Coronary artery (tissue), 2 donors: ENCODE measurements at regions not wholly inside any gene's neighbourhood (a gene's known extent, or its start where the extent isn't known, plus 50 kb on each side); places are given as distances from the start of the nearest gene placed in this dataset.
A peak's percentile ranks its signal among the peaks of the same experiment; 100 is the strongest.

Experiments
- DNase-seq: peaks from one replicate; pipeline ENCODE4 v3.0.0-alpha.2; 2017; ENCODE audit warnings: low spot score
- H3K27ac ChIP-seq, 2 donors: fragments of 200-600 bp; sonication (generic); one replicate each; pipeline ENCODE4 v1.5.1; 2016 to 2019
- H3K4me3 ChIP-seq: fragments of 200-600 bp; sonication (generic); 2 replicates; pipeline ENCODE4 v1.5.1; 2016; ENCODE audit warnings: mild to moderate bottlenecking, moderate library complexity
- TF ChIP-seq, protein P1 (sequence below): fragments of 200-600 bp; sonication (generic); IDR thresholded peaks from one replicate; pipeline ENCODE4 v1.5.1; 2019; ENCODE audit warnings: antibody characterized with exemption

- no peak for DNase-seq
- TF ChIP-seq, protein P1, sequence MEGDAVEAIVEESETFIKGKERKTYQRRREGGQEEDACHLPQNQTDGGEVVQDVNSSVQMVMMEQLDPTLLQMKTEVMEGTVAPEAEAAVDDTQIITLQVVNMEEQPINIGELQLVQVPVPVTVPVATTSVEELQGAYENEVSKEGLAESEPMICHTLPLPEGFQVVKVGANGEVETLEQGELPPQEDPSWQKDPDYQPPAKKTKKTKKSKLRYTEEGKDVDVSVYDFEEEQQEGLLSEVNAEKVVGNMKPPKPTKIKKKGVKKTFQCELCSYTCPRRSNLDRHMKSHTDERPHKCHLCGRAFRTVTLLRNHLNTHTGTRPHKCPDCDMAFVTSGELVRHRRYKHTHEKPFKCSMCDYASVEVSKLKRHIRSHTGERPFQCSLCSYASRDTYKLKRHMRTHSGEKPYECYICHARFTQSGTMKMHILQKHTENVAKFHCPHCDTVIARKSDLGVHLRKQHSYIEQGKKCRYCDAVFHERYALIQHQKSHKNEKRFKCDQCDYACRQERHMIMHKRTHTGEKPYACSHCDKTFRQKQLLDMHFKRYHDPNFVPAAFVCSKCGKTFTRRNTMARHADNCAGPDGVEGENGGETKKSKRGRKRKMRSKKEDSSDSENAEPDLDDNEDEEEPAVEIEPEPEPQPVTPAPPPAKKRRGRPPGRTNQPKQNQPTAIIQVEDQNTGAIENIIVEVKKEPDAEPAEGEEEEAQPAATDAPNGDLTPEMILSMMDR, result no peak
- H3K27ac ChIP-seq, result no peak overlapping the region
- H3K4me3 ChIP-seq, result no peak overlapping the region
Measured at GRCh38 chr2:163157411-163157810, 318.8 kb upstream of the KCNH7 start.

DNA sequence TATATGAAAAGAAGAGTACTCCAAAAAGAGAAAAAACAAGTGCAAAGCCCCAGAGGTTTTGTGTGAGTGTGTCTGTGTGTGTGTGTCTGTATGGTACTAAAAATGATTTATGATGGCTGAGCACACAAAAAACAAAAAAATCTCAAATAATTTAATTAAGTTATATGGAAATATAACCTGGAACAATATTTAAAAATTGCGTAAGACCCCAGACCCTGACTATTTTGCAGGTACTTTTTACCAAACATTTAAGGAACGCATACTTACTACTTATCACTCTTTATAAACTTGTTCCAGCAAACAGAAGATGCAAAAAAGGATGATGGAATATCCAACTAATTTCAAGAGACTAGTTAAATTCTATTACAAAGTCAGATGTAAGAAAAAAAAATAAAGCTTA lies 317.4 kb upstream of the KCNH7 start:
- no peak overlapping the region for H3K27ac ChIP-seq
- no peak for DNase-seq
- H3K4me3 ChIP-seq, result no peak overlapping the region
- TF ChIP-seq, protein P1, result no peak

DNA sequence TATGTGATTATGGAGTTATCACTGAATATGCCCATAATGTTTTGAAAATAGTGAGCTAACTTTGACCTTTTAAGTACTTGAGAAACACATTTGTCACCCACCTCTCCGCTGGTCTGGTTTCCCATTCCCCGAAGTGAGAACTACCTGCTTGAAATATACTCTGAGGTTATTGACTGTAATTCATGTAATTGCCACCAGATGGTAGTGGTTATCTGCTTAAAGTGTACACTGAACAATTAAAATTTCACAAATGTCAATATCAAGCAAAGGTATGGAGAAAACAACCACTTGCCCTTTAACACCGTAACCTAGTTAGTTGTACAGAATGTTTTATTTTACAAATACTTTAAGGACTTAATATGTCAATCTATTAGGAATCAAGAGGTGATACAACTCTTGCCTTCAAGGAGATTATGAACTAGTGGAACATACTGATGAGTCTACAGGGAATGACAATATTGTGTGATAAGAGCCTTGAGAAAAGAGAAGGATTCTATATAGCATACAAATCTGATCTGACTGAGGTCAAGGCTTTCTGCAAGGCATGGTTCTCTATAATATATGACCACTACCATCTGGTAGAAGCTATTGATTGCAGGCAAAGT lies 316.8 kb upstream of the KCNH7 start:
- Histone ChIP-seq H3K27ac (no peak overlapping the region), H3K4me3 (no peak overlapping the region)
- no peak for DNase-seq
- TF ChIP-seq, protein P1, result peak; percentile 16

GRCh38 chr2:163142618-163143017 lies 304.1 kb upstream of the KCNH7 start:
- no peak for DNase-seq
- TF ChIP-seq, protein P1, result no peak
- H3K27ac ChIP-seq, result no peak overlapping the region
- H3K4me3 ChIP-seq, result no peak overlapping the region

DNA sequence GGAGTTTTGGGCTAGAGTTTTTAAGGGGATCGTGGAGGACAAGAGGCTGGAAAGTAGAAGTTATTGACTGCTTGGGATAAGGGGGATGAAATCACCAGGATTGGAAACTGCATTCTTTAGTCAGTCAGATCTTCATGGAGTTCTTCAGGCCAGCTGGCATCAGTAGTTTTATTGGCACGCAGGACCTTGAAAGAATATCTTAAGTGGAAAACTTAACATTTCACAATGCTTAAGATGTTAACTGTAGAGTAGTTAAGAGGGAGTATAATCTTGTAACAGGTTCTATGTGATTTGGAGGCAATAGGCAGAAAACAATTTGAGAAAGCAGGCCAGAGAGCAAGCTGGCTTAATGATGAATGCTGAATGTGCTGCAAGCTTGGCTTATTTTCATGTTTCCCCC lies 300.4 kb upstream of the KCNH7 start:
- TF ChIP-seq, protein P1, result no peak
- no peak for DNase-seq
- H3K27ac ChIP-seq, result no peak overlapping the region
- H3K4me3 ChIP-seq, result no peak overlapping the region

GRCh38 chr2:163135256-163135655 lies 296.7 kb upstream of the KCNH7 start:
- Histone ChIP-seq H3K4me3 (no peak overlapping the region), H3K27ac (no peak overlapping the region)
- TF ChIP-seq, protein P1, result no peak
- no peak for DNase-seq

DNA sequence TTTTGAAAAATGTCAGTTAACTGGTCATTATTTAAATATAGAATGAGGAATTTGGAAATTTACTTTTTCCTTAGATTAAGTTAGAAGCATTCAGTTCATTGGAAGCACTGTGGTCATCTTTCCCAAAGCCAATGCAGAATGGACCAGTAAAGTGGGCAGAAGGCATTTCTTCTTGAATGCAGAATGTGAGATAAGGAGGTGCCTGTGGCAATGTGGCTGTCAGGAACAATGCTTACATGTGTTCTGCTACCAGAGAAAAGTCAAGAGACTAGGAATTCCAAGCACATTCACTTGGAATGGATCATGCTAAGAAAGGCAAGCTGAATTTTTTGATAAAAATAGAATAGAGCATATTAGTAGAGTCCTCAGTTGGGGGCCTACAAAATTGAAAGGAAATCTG lies 295.0 kb upstream of the KCNH7 start:
- DNase-seq, result no peak
- TF ChIP-seq, protein P1, result no peak
- no peak overlapping the region for H3K27ac ChIP-seq

More for the DNA sequence above, 295.0 kb upstream of the KCNH7 start:
- H3K4me3 ChIP-seq, result no peak overlapping the region
